Fibroblast of mammary gland (primary cell): ENCODE measurements at regions not wholly inside any gene's neighbourhood (a gene's known extent, or its start where the extent isn't known, plus 50 kb on each side); places are given as distances from the start of the nearest gene placed in this dataset.

Experiments used
- DNase-seq: peaks from one replicate; pipeline ENCODE4 v3.0.0-alpha.2; 2010; ENCODE audit warnings: low read depth
- H3K4me3 ChIP-seq: 2 replicates; pipeline ENCODE4 v1.5.1; 2011; ENCODE audit warnings: low read depth, mild to moderate bottlenecking, low read length, moderate library complexity; ENCODE audit not compliant: control insufficient read depth
- TF ChIP-seq, protein P1 (sequence below): conservative IDR thresholded peaks from 2 replicates; pipeline ENCODE4 v1.5.1; 2011; ENCODE audit warnings: low read depth, low read length, inconsistent platforms; ENCODE audit not compliant: control insufficient read depth, insufficient read depth

GRCh38 chr2:82913566-82913965, 1545.5 kb downstream of the SUCLG1 start:
- TF ChIP-seq, protein P1, sequence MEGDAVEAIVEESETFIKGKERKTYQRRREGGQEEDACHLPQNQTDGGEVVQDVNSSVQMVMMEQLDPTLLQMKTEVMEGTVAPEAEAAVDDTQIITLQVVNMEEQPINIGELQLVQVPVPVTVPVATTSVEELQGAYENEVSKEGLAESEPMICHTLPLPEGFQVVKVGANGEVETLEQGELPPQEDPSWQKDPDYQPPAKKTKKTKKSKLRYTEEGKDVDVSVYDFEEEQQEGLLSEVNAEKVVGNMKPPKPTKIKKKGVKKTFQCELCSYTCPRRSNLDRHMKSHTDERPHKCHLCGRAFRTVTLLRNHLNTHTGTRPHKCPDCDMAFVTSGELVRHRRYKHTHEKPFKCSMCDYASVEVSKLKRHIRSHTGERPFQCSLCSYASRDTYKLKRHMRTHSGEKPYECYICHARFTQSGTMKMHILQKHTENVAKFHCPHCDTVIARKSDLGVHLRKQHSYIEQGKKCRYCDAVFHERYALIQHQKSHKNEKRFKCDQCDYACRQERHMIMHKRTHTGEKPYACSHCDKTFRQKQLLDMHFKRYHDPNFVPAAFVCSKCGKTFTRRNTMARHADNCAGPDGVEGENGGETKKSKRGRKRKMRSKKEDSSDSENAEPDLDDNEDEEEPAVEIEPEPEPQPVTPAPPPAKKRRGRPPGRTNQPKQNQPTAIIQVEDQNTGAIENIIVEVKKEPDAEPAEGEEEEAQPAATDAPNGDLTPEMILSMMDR = no peak
- H3K4me3 ChIP-seq = no peak overlapping the region

DNA sequence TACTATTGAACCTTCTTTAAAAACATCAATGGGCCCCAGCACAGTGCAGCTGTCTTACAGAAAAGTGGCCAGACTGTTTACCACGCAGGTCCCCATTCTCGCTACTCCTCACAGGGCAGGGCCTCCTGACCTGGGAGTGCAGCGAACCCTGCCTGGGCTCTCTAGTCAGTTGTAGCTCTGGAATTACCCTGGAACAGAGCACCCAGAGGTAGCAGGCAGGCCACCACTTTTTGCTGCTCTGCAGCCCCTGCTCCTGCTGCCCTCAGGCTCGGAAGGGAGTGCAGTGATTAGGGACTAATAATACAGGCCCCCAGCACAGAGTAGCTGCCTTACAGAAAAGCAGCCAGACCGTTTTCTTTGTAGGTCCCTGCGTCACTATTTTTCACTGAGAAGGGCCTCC, 1563.0 kb downstream of the SUCLG1 start:
- TF ChIP-seq, protein P1 = no peak
- DNase-seq = no peak
- H3K4me3 ChIP-seq = no peak overlapping the region

More at GRCh38 chr2:82913566-82913965, 1545.5 kb downstream of the SUCLG1 start:
- DNase-seq = no peak

- TF ChIP-seq, protein P1 = no peak
- H3K4me3 ChIP-seq = no peak overlapping the region
- no peak for DNase-seq
Observed at GRCh38 chr2:82893190-82893589, 1565.9 kb downstream of the SUCLG1 start.

- TF ChIP-seq, protein P1 = no peak
- H3K4me3 ChIP-seq = no peak overlapping the region
- no peak for DNase-seq
Observed at GRCh38 chr2:82879803-82880202, 1579.3 kb downstream of the SUCLG1 start.

DNA sequence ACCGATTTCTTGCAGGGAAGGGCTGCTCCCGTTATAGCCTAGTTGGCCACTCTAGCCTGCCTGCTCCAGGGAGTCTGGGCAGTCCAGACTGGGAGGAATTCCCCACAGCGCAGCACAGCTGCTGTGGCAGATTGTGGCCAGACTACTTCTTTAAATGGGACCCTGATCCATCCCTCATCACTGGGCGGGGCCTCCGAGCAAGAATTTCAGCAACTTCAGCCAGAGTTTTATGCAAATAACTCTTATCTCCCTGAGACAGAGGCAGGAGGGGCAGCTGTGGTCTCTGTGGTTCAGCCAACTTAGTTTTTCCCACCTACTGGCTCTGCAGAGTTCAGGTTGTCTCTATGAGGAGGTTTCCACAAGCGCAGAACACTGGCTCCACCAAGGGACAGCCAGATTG, 1583.2 kb downstream of the SUCLG1 start:
- TF ChIP-seq, protein P1 = no peak
- no peak for DNase-seq

DNA sequence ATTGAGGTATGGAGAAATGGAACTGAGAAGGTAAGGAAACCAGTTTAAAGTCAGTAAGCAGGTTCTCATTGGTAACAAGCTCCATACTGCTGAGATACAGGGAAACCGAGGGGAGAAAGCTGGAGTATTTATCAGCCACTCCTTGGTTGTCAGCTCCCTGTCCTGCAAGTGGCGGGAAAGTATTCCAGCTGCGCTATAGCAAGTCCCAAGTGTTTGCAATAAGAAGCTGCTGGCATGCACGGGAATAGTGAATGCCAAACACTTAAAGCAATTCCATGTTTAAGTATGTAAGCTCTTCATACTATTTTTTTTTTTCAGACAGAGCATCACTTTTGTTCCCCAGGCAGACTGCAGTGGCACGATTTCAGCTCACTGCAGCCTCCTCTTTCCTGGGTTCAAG, 1601.1 kb downstream of the SUCLG1 start:
- TF ChIP-seq, protein P1 = no peak
- no peak for DNase-seq

More for the DNA sequence above, 1583.2 kb downstream of the SUCLG1 start:
- H3K4me3 ChIP-seq = no peak overlapping the region

DNA sequence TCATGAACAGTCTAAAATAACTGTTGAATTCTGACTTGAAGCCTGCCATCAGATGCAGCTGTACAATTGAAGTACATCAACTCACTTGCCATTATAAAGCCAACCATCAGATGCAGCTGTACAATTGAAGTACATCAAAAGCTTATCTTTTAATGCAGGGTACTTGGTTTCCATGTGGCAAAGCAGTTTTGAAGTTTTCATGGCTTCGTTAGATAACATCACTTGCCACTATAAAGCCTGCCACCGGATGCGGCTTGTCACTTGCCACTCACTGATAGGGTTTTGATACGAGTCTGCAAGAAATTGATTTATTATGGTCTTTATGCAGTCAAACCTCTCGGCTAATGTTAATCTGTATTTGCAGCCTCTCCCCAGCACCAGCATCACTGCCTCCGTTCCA, 1605.8 kb downstream of the SUCLG1 start:
- H3K4me3 ChIP-seq = no peak overlapping the region
- TF ChIP-seq, protein P1 = no peak
- no peak for DNase-seq

More for the DNA sequence above, 1601.1 kb downstream of the SUCLG1 start:
- no peak overlapping the region for H3K4me3 ChIP-seq
